ENCODE measurements at regions not wholly inside any gene's neighbourhood (a gene's known extent, or its start where the extent isn't known, plus 50 kb on each side); places are given as distances from the start of the nearest gene placed in this dataset.
"Not testable (repeated sequence)": the region's sequence is repeated elsewhere in the genome, so short reads cannot be mapped to it uniquely, and the experiment has no call there.

DNA sequence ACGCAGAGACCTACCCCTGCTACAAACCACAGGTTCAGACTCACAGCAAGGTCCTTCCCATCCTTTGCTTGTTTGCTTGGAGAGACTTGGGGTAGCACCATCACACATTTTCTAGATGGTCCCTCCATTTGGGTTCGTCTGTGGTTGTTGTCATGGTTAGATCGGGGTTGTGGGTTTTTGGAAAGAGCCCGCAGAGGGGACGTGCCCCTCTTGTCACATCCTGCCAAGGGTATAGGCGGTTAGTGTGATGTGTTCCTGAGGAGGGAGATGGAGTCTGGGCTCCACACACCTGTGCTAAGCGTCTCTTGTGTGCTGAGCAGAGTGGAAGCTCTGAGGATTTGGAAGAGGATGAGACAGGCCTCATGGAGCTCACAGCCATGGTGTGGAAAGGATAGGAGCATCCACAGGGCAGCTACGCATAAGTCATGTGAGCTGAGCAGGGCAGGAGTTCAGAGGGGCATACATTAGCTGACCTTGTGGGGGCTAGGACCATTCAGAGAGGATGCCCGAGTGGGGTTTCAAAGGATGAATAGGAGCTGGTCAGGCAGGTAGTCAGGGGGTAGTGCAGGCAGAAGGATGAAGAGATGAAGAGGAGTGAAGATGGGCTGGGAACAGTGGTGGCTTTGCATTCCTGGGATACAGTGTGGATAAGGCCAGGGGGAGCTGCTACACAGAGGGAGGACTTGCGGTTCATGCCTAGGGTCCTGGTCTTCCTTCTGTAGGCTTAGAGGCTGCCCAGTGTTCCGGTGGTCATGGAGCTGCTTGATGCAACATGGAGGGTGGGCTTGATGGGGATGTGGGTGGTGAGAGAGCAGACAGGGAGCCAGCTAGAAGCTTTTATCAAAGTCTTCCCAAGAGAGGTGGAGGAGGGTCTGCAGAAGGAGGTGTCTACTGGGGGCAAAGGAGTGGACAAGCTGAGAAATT is 62.9 kb downstream of the ACKR3 start:
- DNase-seq = no peak

DNA sequence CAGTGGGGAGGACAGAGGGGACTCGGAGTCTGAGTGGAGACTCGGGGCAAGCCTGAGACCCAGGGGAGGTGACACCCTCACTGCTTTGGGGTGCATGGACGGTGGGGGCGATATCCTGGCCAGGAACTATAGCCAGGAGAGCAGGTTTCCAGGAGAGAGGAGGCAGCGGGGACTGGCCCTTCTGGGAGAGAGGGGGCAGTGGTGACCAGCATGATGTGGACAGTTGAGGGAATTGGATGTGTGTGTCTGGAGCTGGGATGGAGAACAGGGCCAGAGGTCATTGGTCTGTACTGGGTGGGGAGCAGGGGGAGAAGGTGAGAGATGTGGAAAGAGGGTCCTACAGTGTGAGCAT is 63.6 kb downstream of the ACKR3 start:
- no peak for DNase-seq

DNA sequence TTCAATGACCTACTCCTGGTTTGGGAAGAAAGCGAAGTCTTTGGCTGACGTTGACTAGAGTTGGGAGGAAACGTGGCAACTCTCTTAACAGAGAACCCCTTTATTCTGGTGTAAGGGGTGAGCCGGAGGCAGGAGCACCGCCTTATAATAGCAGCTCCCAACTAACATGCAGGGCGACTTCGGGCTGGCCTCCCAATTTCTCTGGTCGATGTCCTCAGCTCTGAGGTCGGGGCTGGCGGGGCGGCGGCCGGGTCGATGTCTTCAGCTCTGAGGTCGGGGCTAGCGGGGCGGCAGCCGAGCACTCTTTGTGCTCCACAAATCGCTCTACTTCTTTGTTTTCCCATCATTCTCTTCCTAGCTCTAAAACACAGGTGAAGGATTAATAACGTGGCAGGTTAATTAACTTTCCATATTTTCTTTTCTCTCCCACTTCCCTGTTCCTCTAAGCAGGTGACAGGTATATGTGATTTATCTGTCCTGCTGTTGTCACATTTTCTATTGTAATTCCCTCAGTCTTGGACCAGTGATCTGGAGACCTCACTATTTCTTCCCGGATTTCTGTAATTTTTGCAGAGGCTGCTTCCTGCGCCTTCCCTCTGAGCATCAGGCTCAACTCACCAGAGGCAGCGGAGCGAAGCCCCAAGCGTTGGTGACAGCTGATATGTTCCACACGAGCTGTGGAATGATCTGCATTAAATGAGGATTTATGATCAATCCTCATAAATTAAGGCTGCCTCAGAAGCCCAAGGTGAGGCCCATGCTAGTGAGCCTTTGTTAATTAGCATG is 64.3 kb downstream of the ACKR3 start:
- DNase-seq = no peak

DNA sequence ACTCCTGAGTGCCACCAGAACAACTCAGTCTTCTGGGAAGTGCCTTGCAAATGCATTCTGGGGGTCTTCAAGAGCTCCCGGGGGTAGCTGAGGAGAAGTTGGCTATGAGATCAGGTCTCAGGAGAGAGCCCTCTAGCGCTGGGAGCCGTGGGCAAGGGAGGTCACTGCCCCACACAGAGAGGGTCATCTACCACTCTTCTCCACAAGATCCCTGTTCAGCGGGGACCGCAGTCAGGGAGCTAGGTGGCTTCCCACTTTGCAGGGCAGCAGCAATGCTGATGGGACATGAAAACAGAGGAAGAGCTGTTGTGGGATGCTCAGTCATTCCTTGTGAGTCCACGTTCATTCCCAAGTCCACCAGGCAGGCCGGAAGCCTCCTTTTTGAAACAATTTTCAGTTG is 66.6 kb downstream of the ACKR3 start:
- no peak for DNase-seq

DNA sequence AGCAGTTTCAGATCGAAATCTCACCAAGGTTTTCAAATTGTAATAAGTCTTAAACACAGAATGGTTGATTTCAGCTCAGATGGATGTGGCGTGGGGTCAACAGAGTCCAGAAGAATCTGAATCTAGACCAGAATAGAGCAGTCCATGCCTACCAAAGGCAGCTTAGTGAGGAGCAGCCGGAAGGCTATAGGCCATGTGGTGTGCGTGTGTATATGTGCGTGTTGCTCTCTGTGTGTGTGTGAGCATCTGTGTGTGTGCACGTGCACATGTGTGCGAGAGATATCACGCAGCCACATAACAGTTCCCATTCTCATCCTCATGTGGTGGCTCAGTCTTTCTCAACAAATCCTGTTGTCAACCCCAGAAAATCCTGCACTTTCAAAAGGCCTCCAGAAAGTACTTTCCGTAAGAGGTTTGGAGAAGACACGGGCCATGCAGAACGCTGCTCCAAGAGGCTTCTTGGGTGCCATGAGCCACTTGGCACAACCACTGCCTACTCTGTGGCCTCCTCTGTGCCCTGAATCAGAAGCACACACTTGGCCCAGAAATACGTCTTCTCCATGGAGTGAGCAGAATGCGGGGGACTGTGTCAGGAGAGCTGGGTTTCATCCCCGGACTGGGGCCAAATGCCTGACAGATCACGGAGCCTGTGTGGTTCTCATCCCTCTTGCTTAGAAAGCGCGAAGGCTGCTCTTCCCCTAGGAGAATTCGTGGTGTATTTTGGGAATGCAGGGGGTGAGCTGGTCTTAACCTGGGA is 67.3 kb downstream of the ACKR3 start:
- DNase-seq = no peak

DNA sequence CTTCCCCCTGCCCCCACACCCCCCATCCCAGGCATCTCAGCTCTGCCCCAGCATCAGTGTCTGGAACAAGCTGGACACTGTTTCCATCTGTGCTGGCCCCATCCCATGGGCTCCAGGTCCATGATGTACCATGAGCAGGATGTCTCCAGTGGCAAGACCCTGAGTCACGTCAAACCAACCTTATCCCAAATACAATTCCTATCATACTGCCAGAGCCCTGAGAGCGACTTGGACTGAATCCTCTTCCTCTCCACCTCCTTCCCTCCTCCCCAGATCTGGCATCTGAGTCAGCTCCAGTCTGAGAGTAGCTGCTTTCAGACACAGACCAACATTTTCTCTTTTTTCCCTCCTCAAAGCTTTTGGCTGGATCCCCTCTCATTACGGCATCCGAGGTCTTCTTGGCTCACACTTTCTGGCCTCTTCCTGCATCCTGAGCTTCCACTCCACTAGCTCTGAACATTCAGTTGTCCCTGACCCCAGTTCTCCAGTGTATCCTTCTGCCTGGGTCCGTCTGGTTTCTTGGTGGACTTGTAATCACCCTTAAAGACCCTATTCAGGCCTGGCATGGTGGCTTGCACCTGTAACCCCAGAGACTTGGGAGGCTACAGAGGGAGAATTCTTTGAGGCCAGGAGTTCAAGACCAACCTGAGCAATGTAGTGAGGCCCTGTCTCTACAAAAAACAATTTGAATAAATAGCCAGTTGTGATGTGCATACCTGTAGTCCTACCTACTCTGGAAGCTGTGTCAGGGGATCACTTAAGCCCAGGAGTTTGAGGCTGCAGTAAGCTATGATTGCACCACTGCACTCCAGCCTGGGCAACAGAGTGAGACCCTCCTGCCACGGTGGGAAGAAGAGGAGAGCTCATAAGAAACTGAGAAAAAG is 68.3 kb downstream of the ACKR3 start:
- no peak for DNase-seq

DNA sequence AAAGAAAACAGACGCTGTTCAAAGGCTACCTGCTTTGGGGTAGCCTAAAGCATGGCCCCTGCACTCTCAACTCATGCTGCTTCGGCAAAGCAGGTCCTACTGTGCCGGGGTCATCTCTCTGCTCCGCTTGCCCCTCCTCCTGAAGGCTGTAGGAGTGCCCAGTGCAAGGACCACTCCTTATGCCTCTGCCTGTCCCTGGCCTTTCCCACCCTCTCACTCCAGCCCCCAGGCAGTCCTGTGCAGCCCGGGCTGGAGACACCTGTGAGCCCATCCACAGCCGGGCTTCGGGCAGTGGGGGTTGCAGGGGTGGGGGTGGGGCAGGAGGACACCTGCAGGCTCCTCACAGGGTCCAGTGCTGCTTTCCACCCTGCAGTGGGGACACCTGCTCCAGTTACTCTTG is 69.1 kb downstream of the ACKR3 start:
- DNase-seq = no peak

DNA sequence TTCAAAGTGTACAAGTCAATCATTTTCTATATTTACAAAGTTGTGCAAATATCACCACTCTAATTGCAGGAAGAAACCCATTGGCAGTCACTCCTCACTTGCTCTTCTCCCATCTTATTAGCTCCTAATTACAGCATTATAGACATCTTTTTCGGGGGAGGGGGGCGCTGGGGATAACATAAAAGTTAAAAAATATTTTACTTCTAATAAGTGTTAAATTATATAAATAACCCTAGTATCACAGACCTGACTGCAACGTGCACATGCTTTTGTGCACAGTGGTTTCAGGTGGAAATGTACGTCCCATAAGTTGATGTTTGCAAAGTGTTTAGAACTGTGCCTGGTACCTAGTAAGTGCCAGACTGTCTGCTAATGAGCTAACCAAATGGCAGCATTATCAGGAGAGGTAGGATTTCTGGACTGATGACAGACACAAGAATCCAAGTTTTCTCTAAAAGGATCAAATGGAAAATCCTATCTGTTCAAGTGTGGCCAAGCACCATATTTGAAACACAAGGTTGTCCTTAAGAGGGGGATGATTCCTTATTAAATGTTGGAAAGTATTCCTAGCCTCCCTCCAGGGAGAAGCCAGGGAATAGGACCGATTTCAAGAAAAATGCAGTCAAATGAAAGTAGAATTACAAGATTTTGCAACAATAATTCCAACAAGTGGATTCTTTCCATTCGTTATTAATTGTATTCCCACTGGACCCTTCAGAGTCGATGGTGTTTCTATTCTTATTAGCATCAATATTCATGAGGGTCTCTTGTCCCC is 70.0 kb downstream of the ACKR3 start:
- DNase-seq = no peak

DNA sequence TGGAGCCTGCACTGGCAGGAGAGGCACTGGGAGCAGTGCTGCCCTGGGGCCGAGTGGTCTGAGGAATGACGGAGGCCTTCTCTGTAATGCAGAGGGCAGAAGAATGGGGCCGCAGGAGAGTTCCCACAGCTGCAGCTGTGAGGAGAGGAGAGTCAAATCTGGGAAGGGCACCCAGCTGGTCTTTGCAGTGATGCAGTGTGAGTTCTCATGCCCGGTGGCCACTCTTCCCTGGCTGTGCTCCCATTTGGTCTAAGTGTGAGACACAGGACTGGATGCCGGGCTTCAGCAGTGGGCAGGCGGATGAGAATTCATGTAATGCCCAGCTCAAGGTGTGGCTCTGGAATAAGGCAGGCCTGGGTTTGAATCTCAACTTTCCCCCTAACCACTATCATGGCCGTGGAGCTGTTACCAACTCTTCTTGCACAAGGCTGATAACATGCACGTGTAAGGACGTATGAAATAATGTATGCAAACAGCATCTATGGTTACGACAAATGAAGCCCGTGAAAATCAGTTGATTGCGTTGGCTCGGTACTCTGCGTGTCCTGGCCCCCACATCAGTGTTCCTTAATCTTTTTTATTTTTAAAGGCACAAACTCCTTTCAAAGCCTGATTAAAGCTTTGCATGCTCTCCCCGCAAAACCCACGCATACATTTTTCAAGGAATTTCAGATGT is 71.6 kb downstream of the ACKR3 start:
- DNase-seq = no peak

DNA sequence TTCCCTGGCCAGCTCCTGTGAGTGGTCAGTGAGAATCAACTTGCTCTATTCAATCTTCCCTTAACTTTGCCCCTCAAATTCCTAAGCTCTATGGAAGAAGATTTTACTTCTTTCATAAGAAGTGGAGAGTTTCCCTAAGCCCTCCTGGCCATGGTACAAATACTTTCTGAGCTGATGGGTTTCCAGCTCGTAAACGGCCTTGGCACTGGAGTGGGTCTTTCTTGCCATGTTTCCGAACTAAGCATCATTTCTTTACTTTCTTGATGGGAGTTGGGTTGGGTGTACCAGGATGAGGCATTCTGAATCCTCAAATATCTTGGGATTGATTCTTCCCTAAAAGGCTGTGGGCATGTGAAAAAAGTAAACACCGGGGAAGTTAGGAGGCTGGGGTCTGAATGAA is 72.5 kb downstream of the ACKR3 start:
- DNase-seq = no peak

DNA sequence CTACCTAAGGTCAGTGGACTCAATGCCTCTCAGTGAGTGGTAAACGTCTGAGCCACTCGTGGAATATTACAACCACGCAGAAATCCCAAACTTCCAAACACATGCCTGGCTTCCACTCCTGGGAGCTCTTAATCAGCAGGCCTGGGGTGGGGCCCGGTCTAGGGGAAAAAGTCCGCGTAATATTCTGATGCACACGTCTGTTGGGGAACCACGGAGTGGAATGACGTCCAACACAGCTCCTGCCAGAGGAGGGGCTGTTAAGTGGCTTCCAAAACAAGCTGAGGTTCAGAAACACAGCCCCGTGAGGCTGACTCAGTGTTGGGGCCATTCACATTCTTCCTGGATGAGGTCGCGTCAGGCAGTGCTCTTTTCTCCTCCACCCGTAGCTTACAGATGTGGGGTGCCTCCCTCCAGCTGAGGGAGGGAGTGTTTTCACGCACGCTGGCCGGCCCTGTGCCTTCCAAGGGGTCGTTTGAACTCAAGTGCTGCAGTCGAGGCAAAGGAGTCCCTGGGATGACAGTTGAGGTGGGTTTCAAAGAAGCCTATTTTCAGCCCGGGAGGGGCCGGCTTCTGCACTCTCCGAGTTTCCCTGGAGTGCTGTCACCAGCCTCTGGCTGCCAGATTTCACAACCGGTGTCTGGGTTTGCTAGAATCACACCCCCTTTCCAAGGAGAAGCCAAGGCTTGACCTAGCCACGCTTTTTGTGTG is 73.1 kb downstream of the ACKR3 start:
- DNase-seq = no peak

DNA sequence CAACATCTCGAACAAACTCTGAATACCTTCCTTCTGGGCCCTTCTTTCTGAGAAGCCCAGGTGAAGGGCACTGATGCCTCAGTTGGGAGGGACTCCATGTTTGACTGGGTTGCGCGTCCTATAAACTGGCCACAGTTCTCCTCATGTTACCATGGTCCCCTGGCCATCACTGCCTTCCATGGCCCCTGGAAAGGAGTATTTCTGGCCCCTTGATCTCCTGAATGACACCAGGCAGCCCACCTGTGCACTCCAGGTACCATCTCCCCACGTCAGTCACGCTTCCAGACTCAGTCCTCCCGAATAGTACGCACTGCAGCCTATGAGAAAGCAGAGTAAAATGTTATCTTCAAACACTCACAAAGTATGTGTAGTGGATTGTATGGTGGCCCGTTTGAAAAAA is 73.9 kb downstream of the ACKR3 start:
- no peak for DNase-seq

DNA sequence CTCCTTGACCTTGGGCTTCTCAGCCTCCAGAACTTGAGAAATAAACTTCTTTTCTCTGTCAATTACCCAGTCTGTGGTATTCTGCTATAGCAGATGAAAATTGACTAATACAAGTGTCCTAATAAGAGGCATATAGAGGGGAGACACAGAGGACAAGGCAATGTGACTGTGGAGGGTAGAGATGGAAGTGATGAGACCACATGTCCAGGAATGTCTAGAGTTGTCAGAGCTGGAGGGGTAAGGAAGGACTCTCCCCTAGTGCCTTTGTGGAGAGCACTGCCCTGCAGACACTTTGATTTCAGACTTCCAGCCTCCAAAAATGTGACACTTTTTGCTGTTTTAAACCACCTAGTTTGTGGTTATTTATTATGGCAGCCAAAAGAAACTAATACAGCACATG is 74.4 kb downstream of the ACKR3 start:
- no peak for DNase-seq

DNA sequence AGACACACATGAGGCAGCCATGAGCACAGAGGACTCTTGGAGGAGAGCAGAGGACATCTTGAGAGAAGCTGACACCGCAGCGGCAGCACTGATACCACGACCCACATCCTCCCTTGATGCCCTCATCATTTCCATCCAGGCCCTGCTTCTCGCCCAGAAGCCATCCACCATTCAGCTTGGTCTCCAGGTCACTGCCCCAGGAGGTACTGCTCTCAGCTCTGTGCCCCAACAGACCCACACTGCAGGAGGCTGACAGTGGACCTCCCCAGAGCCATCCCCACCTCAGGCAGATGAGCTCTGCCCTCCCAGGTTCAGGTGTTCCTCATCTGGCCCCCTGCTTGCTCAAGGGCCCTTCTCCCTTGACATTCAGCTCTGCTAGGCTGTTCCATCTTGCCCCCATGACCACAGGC is 74.9 kb downstream of the ACKR3 start:
- no peak for DNase-seq

DNA sequence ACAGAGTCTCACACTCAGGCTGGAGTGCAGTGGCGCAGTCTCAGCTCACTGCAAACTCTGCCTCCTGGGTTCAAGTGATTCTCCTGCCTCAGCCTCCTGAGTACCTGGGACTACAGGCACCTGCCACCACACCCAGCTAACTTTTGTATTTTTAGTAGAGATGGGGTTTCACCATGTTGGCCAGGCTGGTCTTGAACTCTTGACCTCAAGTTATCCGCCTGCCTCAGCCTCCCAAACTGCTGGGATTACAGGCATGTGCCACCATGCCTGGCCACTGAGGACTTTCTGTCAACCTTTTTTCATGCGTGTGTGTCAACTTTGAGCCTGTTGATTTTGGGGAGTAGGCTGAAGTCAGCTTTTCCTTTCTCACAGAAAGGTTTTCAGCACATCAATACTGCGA is 75.5 kb downstream of the ACKR3 start:
- not testable (repeated sequence) for DNase-seq

DNA sequence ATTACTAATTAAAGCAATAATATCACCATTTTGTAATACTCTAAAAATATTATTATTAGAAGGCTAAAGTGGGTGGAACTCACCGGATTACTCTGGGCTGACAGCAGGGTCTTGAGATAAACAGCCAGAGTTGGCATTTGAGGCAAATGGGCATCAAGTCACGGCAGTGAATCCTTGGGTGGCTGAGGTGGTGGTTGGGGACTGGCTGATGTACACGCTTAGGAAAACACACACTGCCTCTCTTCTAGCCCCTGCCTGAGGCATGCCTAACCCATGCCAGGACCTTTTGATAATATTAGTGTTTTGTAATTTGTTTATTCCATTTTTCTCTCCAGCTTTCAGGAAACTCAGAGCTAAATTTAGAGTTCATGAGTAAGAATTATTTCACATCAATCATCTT is 76.8 kb downstream of the ACKR3 start:
- DNase-seq = no peak

DNA sequence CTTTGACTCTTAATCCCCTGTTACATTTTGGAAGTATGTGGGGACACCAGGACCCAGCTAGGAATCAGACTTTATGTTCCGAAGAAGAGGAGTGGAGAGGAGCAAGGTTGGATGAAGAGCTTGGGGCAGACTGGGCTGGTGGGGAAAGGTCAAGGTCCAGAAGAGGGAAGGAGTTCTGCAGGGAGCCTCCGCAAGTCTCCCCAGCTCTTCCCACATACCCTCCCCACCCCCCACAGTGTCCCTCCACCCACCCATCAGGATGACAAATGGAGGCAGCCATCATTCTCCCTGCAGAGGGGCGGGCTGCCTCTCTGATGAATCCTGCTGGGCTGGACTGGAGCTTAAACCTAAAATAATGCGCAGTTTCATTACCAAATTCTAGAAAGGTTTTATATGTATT is 77.2 kb downstream of the ACKR3 start:
- DNase-seq = no peak

DNA sequence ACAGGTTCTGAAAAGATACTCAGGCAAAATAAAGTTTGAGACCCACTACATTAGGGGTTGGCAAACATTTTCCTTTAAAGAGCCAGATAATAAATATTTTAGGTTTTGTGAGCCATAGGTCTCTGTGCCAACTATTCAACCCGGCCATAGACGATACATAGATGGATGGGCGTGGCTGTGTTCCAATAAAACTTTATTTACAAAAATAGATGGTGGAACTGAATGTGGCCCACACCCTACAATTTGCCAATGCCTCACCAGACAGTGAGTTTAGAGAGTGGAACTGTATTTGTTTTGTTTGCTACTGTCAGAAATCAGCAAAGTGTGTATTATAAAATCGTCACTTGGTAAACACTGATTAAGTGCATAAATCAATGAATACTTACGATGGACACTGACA is 78.0 kb downstream of the ACKR3 start:
- DNase-seq = no peak

DNA sequence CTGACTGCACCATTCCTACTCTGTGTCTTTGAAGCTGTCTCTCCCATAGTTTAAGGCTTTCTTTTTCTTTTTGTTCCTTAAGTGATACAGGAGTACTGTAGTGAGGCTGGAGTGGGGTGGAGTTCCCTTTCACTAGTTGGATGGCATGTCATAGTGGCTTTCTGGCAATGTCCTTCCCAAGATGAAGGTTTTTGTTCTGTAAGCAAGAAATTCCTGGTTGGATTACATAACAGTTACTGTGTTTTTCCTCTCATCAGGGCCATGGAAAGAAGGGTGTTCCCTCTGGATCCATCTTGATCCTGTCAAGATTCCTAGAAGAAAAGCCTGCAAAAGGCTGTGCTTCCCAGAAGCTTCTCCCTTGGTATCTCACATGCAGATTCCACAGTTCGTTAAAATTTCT is 84.2 kb downstream of the ACKR3 start:
- no peak for DNase-seq

DNA sequence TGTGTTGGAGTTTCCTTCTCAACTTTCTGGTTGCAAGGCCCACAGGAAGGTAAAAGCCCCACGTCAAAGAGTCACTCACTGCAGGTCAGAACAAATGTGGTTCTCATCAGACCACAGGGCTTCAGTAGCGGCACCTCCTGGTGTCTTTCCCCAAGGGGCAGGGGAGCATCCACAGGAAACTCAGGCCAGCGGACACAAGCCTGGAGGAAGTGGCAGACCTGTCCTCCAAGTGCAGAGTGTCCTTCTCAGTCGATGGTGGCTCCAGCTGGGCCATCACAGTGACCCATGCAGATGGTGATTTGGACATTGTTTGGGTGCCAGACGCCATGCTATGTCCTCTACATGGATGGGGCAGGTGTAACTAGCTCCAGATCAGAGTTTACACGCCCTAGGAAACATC is 84.9 kb downstream of the ACKR3 start:
- no peak for DNase-seq

Data from CD4-positive, alpha-beta T cell treated with Interleukin-17A for 4 hours (primary cell).